ENCODE measurements at regions not wholly inside any gene's neighbourhood (a gene's known extent, or its start where the extent isn't known, plus 50 kb on each side); places are given as distances from the start of the nearest gene placed in this dataset.
"Not testable (repeated sequence)": the region's sequence is repeated elsewhere in the genome, so short reads cannot be mapped to it uniquely, and the experiment has no call there.

- DNase-seq, result not testable (repeated sequence)
Observed at GRCh38 chr1:223952801-223953200, 107.1 kb upstream of the TP53BP2 start.

- DNase-seq, result not testable (repeated sequence)
Observed at GRCh38 chr1:223951551-223951950, 105.8 kb upstream of the TP53BP2 start.

- DNase-seq, result not testable (repeated sequence)
Observed at GRCh38 chr1:223949944-223950343, 104.2 kb upstream of the TP53BP2 start.

- DNase-seq, result not testable (repeated sequence)
Observed at GRCh38 chr1:223948041-223948440, 102.3 kb upstream of the TP53BP2 start.

DNA sequence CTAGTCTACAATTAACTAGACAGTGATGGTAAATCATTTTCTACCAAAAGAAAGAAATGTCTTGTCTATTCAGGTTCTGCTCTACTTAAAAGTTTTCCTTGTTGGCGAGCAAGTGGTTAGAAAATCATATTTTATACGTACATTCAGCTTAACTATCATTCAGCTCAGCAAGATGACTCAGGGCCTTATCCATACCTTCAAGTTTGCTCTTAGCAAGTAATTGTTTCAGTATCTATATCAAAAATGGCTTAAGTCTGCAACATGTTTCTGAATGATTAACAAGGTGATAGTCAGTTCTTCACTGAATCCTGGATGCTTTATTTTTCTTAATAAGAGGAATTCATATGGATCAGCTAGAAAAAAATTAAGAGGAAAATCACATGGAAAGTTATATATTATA is 90.8 kb upstream of the TP53BP2 start:
- not testable (repeated sequence) for DNase-seq

DNA sequence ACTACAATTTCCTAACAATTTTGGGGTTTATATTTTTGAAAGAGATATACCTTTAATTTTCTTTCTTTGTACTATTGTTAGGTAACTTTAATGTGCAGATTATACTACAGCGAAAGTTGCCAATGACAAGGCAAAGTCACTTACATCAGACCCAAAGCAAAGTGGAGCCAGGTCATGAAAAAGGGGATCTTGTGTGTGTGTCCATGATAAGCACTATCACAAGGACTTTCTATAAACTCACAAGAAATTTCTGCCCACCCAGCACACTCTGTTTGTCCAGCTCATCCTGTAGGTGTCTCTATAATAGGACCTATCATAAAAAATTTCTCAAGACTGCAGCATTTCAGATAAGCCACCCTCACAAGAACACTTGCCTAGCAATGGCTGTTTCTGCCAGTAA is 85.7 kb upstream of the TP53BP2 start:
- not testable (repeated sequence) for DNase-seq

- DNase-seq, result not testable (repeated sequence)
Observed at GRCh38 chr1:223920805-223921204, 75.1 kb upstream of the TP53BP2 start.

DNA sequence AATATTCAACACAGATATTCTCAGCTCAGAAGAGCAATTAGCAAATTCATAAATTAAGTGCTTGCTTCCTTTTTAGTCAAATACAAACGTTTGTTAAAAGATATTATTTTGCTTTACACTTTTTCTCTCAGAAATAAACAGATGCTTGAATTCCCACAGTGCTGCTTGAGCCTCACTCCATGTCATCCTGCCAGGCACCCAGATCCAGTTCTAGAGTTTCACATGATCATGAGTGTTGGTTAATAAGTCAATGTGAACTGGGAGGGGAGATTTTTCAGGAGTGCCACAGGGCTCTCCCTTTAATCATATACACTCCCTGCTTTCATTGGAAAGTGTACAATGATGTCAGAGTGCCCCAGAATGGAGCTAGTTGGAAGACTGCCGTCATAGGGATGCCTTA is 69.7 kb upstream of the TP53BP2 start:
- not testable (repeated sequence) for DNase-seq

GRCh38 chr1:223913715-223914114 is 68.0 kb upstream of the TP53BP2 start:
- DNase-seq, result not testable (repeated sequence)

DNA sequence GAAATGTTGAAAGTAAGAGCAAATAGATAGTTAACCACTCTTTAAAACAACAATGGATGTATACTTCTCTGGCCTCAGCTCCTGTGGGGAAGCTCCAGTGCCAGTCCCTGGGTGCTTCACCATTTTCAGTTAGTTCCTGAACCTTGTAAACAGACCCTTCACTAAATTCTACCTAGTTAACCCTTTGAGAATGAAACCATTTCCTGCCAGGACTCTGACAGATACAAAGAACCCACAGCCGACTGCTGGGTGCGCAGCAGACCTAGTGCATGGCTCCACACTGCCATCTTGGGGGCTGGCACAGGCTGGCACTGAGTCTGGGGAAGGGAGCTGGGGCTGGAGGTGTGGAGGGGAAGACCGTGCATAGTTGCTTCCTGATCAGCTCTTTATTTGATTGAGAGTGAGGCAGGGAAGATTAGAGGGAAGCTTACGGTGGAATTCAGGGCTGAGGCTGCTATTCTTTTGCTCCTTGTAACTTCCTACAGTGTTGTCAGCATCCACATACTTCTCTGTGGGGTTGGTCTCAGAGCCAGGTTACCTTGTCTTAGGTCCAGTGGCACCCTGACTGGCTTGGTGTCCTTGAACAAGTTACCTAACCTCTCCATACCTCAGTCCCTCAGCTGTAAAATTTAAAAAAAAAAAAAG is 62.3 kb upstream of the TP53BP2 start:
- not testable (repeated sequence) for DNase-seq

- DNase-seq, result not testable (repeated sequence)
Observed at GRCh38 chr1:223903221-223903620, 57.5 kb upstream of the TP53BP2 start.

DNA sequence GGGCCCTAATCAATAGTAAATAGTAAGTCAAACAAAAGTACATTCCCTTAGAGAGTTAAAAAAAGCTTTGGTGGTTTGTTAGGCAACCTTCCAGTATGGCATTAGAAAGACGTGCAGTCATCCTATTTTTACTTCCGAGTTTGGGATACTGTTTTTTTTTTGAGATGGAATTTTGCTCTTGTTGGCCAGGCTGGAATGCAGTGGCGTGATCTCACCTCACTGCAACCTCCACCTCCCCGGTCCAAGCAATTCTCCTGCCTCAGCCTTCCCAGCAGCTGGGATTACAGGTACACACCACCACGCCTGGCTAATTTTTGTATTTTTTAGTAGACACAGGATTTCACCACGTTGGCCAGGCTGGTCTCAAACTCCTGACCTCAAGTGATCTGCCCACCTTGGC is 54.0 kb upstream of the TP53BP2 start:
- DNase-seq, result not testable (repeated sequence)

DNA sequence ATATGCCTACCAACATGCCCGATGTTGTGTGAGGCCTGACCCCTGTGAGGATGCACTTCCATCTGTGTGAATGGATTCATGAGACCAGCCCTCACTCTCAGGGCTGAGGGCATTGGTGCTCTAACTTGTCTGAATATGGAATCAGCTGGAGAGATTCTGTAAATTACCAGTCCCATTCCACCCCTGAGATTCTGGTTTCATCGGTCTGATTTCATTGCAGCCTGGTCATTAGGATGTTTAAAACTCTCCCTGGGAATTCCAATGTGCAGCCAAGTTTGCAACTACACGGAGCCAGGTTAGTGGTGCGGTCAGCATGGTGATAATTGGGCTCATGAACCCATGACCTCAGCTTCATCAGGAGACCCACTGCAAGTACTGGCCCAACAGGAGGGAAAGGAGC is 51.4 kb upstream of the TP53BP2 start:
- DNase-seq, result not testable (repeated sequence)

DNA sequence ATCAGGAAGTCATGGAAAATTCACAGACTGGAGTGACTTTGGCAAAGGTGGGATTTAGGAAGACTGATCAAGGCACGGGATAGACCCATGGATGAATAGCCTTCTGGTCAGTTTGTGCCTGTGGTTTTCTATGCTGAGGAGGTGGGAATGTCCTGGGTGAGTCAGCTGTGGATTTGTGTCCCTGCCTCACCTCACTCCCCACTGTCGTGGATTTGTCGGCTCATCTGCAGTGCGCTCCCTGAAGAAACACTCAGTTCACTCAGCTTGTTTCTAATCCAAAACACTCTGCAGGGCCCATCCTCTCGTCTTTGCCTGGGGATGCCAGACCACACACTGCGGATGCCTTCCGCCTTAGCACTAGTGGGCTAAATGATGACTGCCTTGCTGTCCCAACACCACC is 50.2 kb upstream of the TP53BP2 start:
- DNase-seq, result not testable (repeated sequence)

Data from NCI-H524 treated with DMSO at 0.1 percent for 48 hours (cell line).